IMR-90 (cell line): ENCODE measurements at regions not wholly inside any gene's neighbourhood (a gene's known extent, or its start where the extent isn't known, plus 50 kb on each side); places are given as distances from the start of the nearest gene placed in this dataset.

Experiments used
- BHLHE40 ChIP-seq: fragments of 150-350 bp; IDR thresholded peaks from 2 replicates; pipeline ENCODE4 v1.6.1; 2016; ENCODE audit warnings: mild to moderate bottlenecking, low read depth, low read length
- CEBPB ChIP-seq: IDR thresholded peaks from 2 replicates; pipeline ENCODE4 v1.6.1; 2012; ENCODE audit warnings: low read depth, low read length, improper control_type of control experiment
- CHD1 ChIP-seq: IDR thresholded peaks from 2 replicates; pipeline ENCODE4 v1.6.1; 2012; ENCODE audit warnings: low read depth, low read length, improper control_type of control experiment
- CTCF ChIP-seq: conservative IDR thresholded peaks from 2 replicates; pipeline ENCODE4 v1.5.1; 2012; ENCODE audit warnings: mild to moderate bottlenecking, low read depth, low read length, improper control_type of control experiment
- MXI1 ChIP-seq: IDR thresholded peaks from 2 replicates; pipeline ENCODE4 v1.6.1; 2012; ENCODE audit warnings: low read depth, mild to moderate bottlenecking, low read length, moderate library complexity, borderline replicate concordance
- POLR2A ChIP-seq: IDR thresholded peaks from 2 replicates; pipeline ENCODE4 v1.6.1; 2012; ENCODE audit warnings: mild to moderate bottlenecking, low read depth, low read length
- RAD21 ChIP-seq: IDR thresholded peaks from 2 replicates; pipeline ENCODE4 v1.6.1; 2012; ENCODE audit warnings: low read length, improper control_type of control experiment
- RCOR1 ChIP-seq: IDR thresholded peaks from 2 replicates; pipeline ENCODE4 v1.6.1; 2012; ENCODE audit warnings: mild to moderate bottlenecking, low read length, improper control_type of control experiment; ENCODE audit not compliant: insufficient replicate concordance

- TF ChIP-seq RCOR1: no peak
- TF ChIP-seq RAD21: no peak
- TF ChIP-seq POLR2A: no peak
- TF ChIP-seq BHLHE40: no peak
- TF ChIP-seq CTCF: no peak
- no peak for TF ChIP-seq MXI1
- no peak for TF ChIP-seq CEBPB
- TF ChIP-seq CHD1: no peak
These were observed 84.5 kb upstream of the GPR26 start for GRCh38 chr10:123581656-123582055.
